ENCODE measurements at regions not wholly inside any gene's neighbourhood (a gene's known extent, or its start where the extent isn't known, plus 50 kb on each side); places are given as distances from the start of the nearest gene placed in this dataset.

DNA sequence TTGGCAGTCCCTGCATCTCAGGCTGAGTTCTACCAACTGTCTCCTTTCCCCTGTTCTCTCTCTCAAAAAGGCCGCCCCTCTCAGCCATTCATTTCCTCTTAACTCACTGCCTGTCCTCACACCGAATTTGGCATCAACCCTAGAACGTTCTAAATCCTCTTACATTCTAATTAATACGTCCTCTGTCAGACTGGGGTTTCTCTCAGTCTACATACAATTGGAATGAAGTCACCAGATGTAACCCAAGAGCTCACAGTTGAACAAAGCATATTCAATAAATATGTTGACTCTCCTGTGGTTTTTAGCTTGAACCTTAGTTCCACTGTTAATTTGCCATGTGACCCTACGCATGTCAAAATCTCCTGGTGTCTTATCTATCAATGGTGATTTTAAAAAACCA is 269.6 kb downstream of the CLIC5 start:
- DNase-seq (ENCODE audit: low spot score), result no peak
- H3K27me3 ChIP-seq, result no peaks in the 10 kb centered on the region
- H3K9me3 ChIP-seq, result peaks cover 0 to 13% of the 10 kb centered on the region in 2 donors
- no peaks in the 10 kb centered on the region for H3K4me1 ChIP-seq
- TF ChIP-seq, protein P1, sequence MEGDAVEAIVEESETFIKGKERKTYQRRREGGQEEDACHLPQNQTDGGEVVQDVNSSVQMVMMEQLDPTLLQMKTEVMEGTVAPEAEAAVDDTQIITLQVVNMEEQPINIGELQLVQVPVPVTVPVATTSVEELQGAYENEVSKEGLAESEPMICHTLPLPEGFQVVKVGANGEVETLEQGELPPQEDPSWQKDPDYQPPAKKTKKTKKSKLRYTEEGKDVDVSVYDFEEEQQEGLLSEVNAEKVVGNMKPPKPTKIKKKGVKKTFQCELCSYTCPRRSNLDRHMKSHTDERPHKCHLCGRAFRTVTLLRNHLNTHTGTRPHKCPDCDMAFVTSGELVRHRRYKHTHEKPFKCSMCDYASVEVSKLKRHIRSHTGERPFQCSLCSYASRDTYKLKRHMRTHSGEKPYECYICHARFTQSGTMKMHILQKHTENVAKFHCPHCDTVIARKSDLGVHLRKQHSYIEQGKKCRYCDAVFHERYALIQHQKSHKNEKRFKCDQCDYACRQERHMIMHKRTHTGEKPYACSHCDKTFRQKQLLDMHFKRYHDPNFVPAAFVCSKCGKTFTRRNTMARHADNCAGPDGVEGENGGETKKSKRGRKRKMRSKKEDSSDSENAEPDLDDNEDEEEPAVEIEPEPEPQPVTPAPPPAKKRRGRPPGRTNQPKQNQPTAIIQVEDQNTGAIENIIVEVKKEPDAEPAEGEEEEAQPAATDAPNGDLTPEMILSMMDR (IDR thresholded peaks at IDR 0.05), result no peak
- no peaks in the 10 kb centered on the region for H3K36me3 ChIP-seq
- H3K4me3 ChIP-seq, result no peak overlapping the region
- no peak overlapping the region for H3K27ac ChIP-seq

DNA sequence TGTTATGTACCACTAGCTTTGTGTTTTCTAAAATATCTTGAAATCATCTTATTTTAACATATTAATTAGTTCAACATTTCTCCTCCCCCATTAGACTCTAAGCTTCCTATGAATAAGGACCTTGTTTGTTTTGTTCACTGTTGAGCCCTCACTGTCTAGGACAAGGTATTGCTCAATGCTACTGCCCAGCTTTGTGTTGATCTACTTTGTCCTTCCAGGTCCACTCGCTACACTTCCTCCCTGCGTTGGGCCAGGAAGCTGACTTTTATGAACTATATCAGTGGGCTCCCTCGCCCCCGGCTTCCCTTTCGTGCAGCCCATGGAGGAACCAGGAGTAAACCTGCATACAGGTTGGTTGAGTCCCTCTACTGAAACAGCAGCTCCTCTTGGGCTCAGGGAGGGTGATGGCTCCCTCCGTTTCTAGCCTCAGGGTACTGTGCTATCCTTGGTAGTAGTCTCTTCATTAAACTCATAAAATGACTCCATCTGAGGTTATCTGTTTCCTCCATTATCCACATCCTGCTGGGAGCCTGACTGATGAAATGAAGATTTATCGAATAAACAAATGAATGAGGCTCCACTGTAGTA is 272.5 kb downstream of the CLIC5 start:
- Histone ChIP-seq H3K27me3 (no peaks in the 10 kb centered on the region), H3K9me3 (peaks cover 0 to 8% of the 10 kb centered on the region in 2 donors), H3K36me3 (no peaks in the 10 kb centered on the region), H3K4me3 (no peak overlapping the region), H3K4me1 (no peaks in the 10 kb centered on the region), H3K27ac (no peak overlapping the region)
- no peak for DNase-seq (ENCODE audit: low spot score)
- TF ChIP-seq, protein P1 (IDR thresholded peaks at IDR 0.05), result no peak

DNA sequence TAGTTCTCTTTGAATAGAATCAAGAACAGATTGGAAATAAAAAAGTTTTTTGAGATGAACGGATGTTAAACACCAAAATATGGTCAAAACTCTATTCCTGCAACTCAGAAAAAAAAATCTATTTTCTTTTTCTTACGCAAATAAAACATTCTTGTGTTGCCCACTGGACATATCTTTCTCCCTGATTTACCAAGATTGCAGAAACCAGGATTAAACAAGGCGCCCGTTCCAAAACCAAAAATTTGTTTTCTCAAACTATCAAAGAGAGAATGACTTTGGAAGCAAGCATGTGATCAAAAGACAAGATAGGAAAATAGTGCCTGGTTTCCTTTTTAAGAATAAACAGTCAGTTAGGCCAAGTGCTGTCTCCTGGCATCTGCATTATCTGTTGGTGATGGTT is 273.1 kb downstream of the CLIC5 start:
- TF ChIP-seq, protein P1 (IDR thresholded peaks at IDR 0.05), result no peak
- H3K4me1 ChIP-seq, result no peaks in the 10 kb centered on the region
- DNase-seq (ENCODE audit: low spot score), result no peak
- H3K9me3 ChIP-seq, result peaks cover 0 to 3% of the 10 kb centered on the region in 2 donors
- H3K36me3 ChIP-seq, result no peaks in the 10 kb centered on the region
- H3K27me3 ChIP-seq, result no peaks in the 10 kb centered on the region
- H3K4me3 ChIP-seq, result no peak overlapping the region
- H3K27ac ChIP-seq, result no peak overlapping the region

DNA sequence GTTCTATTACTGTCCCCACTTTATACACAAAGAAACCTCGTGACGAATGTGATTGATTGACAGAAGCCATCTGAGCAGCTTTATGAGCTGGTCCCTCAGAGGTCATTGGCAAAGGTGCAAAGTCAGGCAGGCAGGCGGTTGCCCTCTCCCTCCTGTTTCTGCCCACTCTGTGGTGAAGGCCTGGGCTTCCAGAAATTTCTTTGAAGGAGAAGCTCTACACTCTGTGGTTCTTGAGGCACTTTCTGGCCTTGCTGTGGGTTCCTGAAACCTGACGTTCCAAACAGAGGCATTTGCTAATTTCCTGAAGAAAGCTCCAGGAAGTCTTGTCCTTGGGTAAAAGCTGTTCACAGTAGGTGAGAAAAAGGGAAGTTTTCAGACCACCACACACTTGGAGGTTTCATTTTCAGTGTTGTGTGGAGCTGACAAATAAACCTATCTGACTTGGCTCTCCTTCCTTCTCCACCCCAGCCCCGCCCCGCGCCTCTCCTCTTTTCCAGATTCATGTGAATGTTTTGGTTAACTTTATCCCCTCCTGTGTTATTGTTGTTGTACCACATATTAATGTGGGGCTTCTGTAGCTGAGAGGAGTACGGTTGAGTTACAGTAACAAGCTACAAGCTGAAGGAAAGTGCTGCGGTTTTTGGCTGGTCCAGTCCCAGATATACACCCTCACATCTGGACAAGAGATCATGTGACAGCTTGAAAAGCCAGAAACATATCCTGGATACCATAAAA is 274.1 kb downstream of the CLIC5 start:
- Histone ChIP-seq H3K27me3 (no peaks in the 10 kb centered on the region), H3K27ac (no peak overlapping the region), H3K36me3 (no peaks in the 10 kb centered on the region), H3K4me1 (no peaks in the 10 kb centered on the region), H3K4me3 (no peak overlapping the region), H3K9me3 (no peaks in the 10 kb centered on the region)
- TF ChIP-seq, protein P1 (IDR thresholded peaks at IDR 0.05), result no peak
- no peak for DNase-seq (ENCODE audit: low spot score)

DNA sequence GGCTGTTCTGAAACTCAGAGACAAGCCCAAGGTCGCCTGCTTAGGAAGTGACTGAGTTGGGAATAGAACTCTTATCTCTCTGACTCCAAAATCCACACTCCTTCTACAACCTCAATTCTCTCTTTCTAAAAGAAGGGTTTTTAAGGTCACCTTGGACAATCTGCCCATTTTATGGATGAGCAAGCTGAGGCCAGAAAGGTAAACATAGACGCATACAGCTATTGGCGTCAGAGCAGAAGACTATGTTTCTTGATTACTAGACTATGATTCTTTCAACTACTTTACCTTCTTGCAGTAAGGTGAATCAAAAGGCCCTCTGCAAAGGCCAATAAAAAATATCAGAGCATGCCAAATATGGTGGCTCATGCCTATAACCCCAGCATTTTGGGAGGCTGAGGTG is 276.6 kb downstream of the CLIC5 start:
- Histone ChIP-seq H3K36me3 (no peaks in the 10 kb centered on the region), H3K9me3 (no peaks in the 10 kb centered on the region)

More for the DNA sequence above, 276.6 kb downstream of the CLIC5 start:
- TF ChIP-seq, protein P1 (IDR thresholded peaks at IDR 0.05), result no peak
- no peaks in the 10 kb centered on the region for H3K4me1 ChIP-seq
- H3K27me3 ChIP-seq, result no peaks in the 10 kb centered on the region
- DNase-seq (ENCODE audit: low spot score), result no peak
- H3K27ac ChIP-seq, result no peak overlapping the region
- no peak overlapping the region for H3K4me3 ChIP-seq
